HG03064 (cell line): ENCODE measurements at regions not wholly inside any gene's neighbourhood (a gene's known extent, or its start where the extent isn't known, plus 50 kb on each side); places are given as distances from the start of the nearest gene placed in this dataset.
"Not testable (repeated sequence)": the region's sequence is repeated elsewhere in the genome, so short reads cannot be mapped to it uniquely, and the experiment has no call there.

Experiments
- ATAC-seq: cut with Tn5 transposase; IDR thresholded peaks from one replicate; pipeline ENCODE4 v1.9.1; 2021; ENCODE audit warnings: low read depth; ENCODE audit not compliant: unreplicated experiment

DNA sequence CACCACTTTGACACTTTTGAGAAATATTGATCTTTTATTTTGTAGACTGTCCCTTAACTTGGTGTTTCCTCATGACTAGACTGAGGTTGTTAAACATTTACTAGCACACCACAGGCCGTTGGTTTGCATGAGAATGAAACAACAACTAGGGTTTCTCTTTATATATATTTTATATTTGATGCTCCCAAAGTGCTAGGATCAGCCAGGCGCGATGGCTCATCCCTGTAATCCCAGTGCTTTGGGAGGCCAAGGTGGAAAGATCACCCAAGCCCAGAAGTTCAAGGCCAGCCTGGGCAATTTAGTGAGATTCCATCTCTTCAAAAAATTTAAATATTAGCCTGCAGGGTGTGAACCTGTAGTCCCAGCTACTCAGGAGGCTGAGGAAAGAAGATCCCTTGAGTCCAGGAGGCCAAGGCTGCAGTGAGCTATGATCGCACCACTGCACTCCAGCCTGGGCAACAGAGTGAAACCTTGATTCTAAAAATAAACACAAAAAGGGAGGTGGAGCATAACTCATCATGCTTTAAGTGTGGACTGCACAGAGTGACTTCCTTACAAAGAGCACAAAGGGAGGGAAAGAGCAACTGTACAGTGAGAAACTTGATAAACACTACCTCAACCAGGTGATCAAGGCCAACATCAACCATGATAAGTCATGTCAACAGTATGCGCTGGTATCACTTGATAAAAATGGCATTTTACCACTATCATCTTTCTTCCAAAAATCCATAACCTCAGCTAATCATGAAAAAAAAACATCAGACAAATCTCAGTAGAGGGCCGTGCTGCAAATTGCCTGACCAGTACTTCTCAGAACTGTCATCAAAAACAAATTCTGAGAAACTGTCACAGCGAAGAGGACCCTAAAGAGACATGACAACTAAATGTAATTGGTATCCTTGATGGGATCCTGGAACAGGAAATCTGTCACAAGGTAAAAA lies 72.8 kb upstream of the ATF7IP2 start:
- ATAC-seq = peak; percentile 78

- no peak for ATAC-seq
Measured at GRCh38 chr16:10314317-10314716, 71.5 kb upstream of the ATF7IP2 start.

GRCh38 chr16:10314811-10315210 lies 71.0 kb upstream of the ATF7IP2 start:
- ATAC-seq = no peak

DNA sequence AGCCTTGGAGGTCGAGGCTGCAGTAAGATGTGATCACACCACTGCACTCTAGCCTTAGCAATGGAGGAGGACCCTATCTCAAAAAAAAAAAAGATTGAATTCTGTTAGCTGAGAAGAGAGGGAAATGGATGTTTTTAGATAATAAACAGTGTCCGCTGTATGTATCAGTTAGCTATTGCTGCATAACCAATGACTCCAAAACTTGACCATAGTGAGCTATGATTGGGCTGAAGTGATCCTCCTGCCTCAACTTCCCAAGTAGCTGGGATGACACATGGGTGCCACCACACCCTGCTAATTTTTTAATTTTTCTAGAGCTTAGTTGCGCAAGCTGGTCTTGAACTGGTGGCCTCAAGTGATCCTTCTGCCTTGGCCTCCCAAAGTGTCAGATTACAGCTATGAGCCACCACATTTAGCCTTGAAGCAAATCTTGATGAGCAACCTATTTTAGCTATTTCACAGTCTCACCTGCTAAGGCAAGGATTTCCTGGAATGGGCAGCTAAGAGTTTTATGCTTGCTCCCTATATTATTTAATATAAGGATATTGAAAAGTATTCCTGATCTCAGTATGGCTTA lies 68.3 kb upstream of the ATF7IP2 start:
- ATAC-seq = no peak

- no peak for ATAC-seq
Measured at GRCh38 chr16:10318798-10319500, 66.9 kb upstream of the ATF7IP2 start.

DNA sequence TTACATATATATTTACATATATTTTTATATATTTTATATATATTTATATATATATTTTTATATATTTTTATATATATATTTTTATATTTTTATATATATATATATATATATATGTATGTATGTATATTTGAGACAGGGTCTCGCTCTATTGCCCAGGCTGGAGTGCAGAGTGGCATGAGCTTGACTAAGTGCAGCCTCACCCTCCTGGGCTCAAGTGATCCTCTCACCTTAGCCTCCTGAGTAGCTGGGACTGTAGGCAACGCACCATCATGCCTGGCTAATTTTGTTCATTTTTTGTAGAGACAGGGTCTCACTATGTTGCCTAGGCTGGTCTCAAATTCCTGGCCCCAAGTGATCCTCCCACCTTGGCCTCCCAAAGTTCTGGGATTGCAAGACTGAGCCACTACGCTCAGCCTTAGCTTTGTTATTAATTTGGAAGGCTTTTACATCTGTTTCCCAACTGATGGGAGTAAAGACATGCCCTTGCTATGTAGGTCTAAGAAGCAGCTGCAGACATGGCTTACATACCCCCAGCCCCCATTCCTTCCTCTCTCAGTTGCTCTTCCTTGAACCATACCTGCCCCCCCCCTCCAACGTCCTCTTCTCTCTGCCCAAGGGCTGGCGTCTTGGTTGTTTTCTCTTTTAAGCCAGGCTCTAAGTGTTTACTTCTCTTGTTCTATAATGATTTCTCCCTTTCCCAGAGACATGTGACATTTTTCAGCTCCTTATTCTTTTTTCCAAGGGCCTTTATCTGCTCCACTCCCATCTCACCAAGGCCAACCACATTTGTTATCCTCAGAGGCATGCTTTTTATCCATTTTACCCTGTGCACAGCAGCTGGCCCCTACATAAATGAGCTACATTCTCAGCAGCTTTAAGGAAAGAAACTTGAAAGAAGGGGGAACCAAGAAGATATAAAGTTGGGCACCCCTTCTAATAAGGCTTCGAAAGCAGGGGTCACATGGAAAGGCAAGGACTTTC lies 64.2 kb upstream of the ATF7IP2 start:
- ATAC-seq = no peak

- ATAC-seq = no peak
Measured at GRCh38 chr16:10322723-10323527, 62.9 kb upstream of the ATF7IP2 start.

GRCh38 chr16:10323528-10323869 lies 62.4 kb upstream of the ATF7IP2 start:
- no peak for ATAC-seq

DNA sequence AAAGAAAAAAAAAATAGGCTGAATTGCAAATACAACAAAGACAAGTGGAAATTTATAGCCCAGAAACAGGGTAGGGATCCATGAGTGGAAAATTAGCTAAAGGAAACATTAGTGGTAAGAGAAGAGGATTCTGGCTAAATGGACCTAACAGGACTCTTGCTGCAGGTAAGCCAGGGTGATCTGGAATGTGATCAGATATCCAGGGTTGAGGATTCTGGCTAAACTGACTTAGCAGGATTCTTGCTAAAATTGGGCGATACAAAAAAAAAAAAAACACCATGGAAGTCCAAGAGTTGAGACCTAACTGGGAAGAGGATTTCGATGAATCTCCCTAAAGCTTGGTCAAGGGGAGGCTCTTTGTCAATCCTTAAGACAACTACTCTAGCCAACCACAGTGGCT lies 61.7 kb upstream of the ATF7IP2 start:
- ATAC-seq = no peak

GRCh38 chr16:10325783-10326543 lies 59.9 kb upstream of the ATF7IP2 start:
- ATAC-seq = no peak

DNA sequence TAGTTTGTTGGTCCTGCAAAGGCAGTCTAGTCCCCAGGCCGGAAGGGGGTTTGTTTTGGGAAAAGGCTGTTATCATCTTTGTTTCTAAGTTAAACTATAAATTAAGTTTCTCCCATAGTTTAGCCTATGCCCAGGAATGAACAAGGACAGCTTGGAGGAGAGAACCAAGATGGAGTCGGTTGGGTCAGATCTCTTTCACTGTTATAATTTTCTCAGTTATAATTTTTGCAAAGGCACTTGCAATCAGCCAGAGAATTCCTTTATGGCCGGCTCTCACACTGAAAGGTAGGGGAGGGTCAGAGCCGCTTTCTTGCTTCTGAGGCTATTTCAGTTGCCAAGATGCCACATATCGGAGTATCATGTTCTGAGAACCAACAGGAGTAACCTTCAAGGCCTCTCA lies 59.2 kb upstream of the ATF7IP2 start:
- ATAC-seq = no peak

DNA sequence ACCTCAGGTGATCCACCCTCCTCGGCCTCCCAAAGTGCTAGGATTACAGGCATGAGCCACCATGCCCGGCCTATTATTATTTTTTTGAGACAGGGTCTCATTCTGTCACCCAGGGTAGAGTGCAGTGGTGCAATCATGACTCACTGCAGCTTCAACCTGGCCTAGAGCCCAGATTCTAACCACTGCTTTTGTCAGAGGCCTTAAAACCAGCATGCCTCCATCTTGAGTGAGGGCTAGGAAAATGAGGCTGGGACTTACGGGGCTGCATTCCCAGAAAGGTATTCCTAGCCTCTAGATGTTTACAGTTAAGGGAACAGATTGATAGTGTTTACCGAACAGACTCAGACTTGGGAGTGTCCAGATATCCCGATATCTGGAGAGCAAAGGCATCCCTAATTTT lies 57.6 kb upstream of the ATF7IP2 start:
- ATAC-seq = not testable (repeated sequence)

- ATAC-seq = no peak
Measured at GRCh38 chr16:10332241-10332640, 53.6 kb upstream of the ATF7IP2 start.

DNA sequence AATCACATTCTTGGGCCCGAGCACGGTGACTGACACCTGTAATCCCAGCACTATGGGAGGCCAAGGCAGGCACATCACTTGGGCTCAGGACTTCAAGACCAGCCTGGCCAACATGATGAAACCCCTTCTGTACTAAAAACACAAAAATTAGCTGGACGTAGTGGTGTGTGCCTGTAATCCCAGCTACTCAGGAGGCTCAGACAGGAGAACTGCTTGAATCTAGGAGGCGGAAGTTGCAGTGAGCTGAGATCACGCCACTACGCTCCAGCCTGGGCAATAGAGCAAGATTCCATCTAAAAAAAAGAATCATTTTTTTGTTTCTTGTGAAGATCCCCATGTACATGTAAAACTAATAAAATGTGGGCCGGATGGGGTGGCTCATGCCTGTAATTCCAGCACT lies 53.1 kb upstream of the ATF7IP2 start:
- no peak for ATAC-seq

DNA sequence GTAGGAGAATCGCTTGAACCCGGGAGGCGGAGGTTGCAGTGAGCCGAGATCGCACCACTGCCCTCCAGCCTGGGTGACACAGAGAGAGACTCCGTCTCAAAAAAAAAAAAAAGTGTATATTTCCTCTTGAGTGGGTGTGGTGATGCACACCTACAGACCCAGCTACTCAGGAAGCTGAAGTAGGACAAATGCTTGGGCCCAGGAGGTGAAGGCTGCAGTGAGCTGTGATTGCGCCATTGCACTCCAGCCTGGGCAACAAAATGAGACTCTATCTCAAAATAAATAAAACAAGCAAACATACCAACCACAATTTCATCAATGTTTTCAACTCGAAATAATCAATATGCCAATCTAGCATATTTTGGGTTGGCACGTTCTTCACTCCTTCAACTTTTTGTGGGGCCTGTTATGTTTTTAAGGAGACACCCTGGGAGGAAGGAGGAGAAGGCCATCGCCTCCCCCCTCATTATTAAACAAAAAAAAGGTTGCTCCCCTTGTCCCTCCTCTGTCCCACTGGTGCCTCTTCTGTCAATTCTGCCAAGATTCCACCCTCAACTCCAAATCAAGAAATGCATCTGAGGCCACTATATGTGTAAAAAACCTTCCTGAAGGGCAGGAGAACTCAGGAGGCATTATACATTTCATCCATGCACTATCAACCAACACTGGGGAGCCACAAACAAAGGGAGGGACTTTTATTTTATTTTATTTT lies 52.4 kb upstream of the ATF7IP2 start:
- ATAC-seq = no peak

DNA sequence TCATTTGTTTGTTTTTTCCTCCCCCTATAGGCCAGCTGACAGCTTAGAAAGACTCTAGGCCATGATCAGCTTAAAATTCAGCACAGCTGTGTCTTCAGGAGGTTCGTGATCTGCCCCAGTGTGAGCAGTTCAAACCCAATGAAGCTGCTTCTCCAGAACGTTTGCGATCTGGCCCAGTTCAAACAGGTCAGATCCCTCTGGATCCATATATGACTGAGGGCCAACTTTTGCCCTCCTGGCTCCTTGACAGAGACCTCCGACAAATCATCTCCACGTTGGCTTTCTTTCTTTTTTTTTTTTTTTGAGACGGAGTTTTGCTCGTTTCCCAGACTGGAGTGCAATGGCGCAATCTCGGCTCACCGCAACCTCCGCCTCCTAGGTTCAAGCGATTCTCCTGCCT lies 50.2 kb upstream of the ATF7IP2 start:
- ATAC-seq = no peak
